ENCODE measurements at regions not wholly inside any gene's neighbourhood (a gene's known extent, or its start where the extent isn't known, plus 50 kb on each side); places are given as distances from the start of the nearest gene placed in this dataset.
"Not testable (repeated sequence)": the region's sequence is repeated elsewhere in the genome, so short reads cannot be mapped to it uniquely, and the experiment has no call there.

GRCh38 chr1:78304761-78305160 is 186.0 kb upstream of the PTGFR start:
- TF ChIP-seq CTCF (IDR thresholded peaks at IDR 0.05): no peak
- no peak for TF ChIP-seq POLR2A (IDR thresholded peaks at IDR 0.05)
- TF ChIP-seq POLR2AphosphoS5 (IDR thresholded peaks at IDR 0.05): no peak
- Histone ChIP-seq H3K36me3 (no peaks in the 10 kb centered on the region), H3K9me3 (no peaks in the 10 kb centered on the region), H3K4me3 (no peak overlapping the region), H3K4me1 (replicated peaks) (no peaks in the 10 kb centered on the region), H3K27ac (no peak overlapping the region), H3K27me3 (replicated peaks; ENCODE audit: insufficient read depth) (no peaks in the 10 kb centered on the region)
- intact Hi-C loops (cut with DNase I): no loop called here
- 61% methylated on average over 1 of the region's 1 CpG for WGBS
- no peak for DNase-seq (ENCODE audit: low spot score)

DNA sequence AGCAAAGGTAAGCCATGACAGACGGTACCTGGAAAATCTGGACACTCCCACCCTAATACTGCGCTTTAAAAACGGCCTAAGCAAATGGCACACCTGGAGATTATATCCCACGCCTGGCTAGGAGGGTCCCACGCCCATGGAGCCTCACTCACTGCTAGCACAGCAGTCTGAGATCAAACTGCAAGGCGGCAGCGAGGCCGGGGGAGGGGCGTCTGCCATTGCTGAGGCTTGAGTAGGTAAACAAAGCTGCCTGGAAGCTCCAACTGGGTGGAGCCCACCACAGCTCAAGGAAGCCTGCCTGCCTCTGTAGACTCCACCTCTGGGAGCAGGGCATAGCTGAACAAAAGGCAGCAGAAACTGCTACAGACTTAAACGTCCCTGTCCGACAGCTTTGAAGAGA is 180.5 kb upstream of the PTGFR start:
- H3K4me3 ChIP-seq; H3K9me3 ChIP-seq; H3K27ac ChIP-seq; DNase-seq (ENCODE audit: low spot score); H3K4me1 ChIP-seq (replicated peaks); intact Hi-C loops (cut with DNase I); H3K36me3 ChIP-seq; H3K27me3 ChIP-seq (replicated peaks; ENCODE audit: insufficient read depth): not testable (repeated sequence)
- 87% methylated on average over 10 of the region's 11 CpGs for WGBS

- no peak for TF ChIP-seq CTCF (IDR thresholded peaks at IDR 0.05)
- no peak for TF ChIP-seq POLR2A (IDR thresholded peaks at IDR 0.05)
- TF ChIP-seq POLR2AphosphoS5 (IDR thresholded peaks at IDR 0.05): no peak
- 67% methylated on average over 2 of the region's 2 CpGs for WGBS
- Histone ChIP-seq H3K36me3 (no peaks in the 10 kb centered on the region), H3K4me1 (replicated peaks) (no peaks in the 10 kb centered on the region), H3K4me3 (no peak overlapping the region), H3K27ac (no peak overlapping the region), H3K9me3 (no peaks in the 10 kb centered on the region), H3K27me3 (replicated peaks; ENCODE audit: insufficient read depth) (no peaks in the 10 kb centered on the region)
- intact Hi-C loops (cut with DNase I): no loop called here
- DNase-seq (ENCODE audit: low spot score): no peak
These were observed 172.8 kb upstream of the PTGFR start for GRCh38 chr1:78318011-78318410.

DNA sequence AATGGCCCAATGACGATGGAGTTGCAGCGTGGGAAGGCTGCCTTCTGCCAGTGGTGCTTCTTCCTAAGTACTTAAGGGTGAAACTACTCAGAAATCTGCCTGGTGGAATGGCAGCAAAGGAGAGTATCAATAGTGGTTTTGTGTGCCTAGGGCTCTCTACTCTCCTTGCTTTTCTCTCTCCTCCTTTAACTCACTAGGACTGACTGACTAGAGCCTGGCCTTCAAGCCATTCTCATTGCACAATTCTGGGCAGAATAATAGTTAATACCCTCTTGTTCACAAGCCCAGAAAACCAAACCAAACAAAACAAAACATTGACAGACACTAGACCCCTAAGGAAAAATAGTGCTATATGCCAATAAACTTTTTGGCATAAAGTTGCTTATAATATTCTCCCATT is 171.2 kb upstream of the PTGFR start:
- WGBS: 68% methylated on average over 2 of the region's 2 CpGs
- no peak for TF ChIP-seq POLR2A (IDR thresholded peaks at IDR 0.05)
- no peak for TF ChIP-seq POLR2AphosphoS5 (IDR thresholded peaks at IDR 0.05)
- TF ChIP-seq CTCF (IDR thresholded peaks at IDR 0.05): no peak
- no peaks in the 10 kb centered on the region for H3K36me3 ChIP-seq
- intact Hi-C loops (cut with DNase I): no loop called here
- no peak overlapping the region for H3K27ac ChIP-seq
- no peak for DNase-seq (ENCODE audit: low spot score)
- no peak overlapping the region for H3K4me3 ChIP-seq
- no peaks in the 10 kb centered on the region for H3K4me1 ChIP-seq (replicated peaks)
- no peaks in the 10 kb centered on the region for H3K9me3 ChIP-seq
- H3K27me3 ChIP-seq (replicated peaks; ENCODE audit: insufficient read depth): no peaks in the 10 kb centered on the region

- DNase-seq (ENCODE audit: low spot score): no peak
- Histone ChIP-seq H3K36me3 (no peaks in the 10 kb centered on the region), H3K9me3 (no peaks in the 10 kb centered on the region), H3K27ac (no peak overlapping the region), H3K4me1 (replicated peaks) (no peaks in the 10 kb centered on the region), H3K27me3 (replicated peaks; ENCODE audit: insufficient read depth) (no peaks in the 10 kb centered on the region), H3K4me3 (no peak overlapping the region)
- no peak for TF ChIP-seq CTCF (IDR thresholded peaks at IDR 0.05)
- TF ChIP-seq POLR2A (IDR thresholded peaks at IDR 0.05): no peak
- TF ChIP-seq POLR2AphosphoS5 (IDR thresholded peaks at IDR 0.05): no peak
- WGBS: 43% methylated on average over 2 of the region's 2 CpGs
- intact Hi-C loops (cut with DNase I): no loop called here
These were observed 167.7 kb upstream of the PTGFR start for GRCh38 chr1:78322928-78323680.

Data from prostate gland (tissue), 2 donors.